Astrocyte of the hippocampus (primary cell): ENCODE measurements at regions not wholly inside any gene's neighbourhood (a gene's known extent, or its start where the extent isn't known, plus 50 kb on each side); places are given as distances from the start of the nearest gene placed in this dataset.

Experiments
- DNase-seq: peaks from one replicate; pipeline ENCODE4 v3.0.0; 2011; ENCODE audit warnings: low read depth, low spot score

DNA sequence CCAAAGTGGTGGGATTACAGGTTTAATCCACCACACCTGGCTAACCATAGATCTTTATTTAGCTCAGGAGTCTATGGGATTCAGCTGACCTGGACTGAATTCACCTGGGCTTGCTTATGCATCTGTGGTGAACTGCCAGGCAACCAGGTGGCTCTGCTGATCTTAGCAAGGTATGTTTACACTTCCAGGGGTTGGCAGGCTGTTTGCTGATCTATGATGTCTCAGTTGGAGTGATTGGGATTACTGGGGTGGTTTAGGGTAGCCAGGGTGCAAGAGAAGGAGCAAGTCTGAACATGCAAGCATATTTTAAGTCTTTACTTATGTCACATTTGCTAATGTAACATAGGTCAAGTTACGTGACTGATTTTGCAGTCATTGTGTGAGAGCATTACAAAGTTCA lies 63.6 kb upstream of the JAK2 start:
- DNase-seq, result no peak

DNA sequence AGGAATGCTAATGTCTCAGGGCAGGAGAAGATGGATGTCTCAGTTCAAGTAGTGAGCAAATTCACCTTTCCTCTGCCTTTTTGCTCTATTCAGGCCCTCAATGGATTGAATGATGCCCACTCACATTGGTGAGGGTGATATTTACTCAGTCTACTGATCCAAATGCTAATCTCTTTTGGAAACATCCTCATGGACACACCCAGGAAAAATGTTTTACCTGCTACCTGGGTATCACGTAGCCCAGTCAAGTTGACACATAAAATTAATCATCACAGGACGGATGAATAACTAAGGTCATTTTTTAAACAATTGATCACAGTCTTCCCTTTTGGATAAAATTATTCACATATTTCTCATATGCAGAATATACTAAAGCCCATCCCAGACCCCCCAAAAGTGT lies 63.0 kb upstream of the JAK2 start:
- DNase-seq, result no peak

DNA sequence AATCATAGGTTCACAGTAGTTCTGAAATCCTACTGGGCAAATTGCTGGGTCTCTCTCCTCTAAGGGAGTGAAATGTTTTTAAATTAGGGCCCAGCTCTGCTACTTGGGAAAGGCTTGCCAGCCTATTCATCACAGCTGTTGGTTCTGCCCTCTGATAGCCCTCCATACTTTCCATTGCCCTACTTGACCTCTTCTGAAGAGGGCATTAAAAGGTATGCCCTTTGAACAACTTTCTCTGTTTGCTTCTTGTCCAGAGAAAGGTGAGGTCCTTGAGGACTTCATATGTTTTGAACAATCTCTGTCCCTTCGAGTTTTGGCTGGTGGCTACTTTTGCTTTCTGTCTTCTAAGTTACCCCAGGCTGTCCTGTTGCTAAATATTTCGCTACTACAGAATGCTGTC lies 62.3 kb upstream of the JAK2 start:
- no peak for DNase-seq

DNA sequence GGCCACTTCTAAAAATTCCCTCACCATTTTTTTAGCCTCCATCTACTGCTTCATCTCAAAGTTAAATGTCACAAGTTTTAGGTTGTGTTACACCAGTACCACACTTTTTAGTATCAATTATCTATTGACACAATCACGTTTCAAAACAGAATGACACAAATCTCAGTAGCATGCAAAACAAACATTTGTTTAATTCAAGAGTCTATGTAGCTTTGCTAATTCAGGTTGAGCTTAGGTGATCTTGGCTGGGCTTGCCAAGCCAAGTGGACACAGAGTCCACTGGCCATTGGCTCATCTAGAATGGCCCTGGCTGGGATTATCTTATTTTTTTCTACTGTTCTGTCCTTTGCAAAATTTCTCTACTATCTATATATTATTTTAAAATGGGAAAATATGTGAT lies 61.9 kb upstream of the JAK2 start:
- no peak for DNase-seq

DNA sequence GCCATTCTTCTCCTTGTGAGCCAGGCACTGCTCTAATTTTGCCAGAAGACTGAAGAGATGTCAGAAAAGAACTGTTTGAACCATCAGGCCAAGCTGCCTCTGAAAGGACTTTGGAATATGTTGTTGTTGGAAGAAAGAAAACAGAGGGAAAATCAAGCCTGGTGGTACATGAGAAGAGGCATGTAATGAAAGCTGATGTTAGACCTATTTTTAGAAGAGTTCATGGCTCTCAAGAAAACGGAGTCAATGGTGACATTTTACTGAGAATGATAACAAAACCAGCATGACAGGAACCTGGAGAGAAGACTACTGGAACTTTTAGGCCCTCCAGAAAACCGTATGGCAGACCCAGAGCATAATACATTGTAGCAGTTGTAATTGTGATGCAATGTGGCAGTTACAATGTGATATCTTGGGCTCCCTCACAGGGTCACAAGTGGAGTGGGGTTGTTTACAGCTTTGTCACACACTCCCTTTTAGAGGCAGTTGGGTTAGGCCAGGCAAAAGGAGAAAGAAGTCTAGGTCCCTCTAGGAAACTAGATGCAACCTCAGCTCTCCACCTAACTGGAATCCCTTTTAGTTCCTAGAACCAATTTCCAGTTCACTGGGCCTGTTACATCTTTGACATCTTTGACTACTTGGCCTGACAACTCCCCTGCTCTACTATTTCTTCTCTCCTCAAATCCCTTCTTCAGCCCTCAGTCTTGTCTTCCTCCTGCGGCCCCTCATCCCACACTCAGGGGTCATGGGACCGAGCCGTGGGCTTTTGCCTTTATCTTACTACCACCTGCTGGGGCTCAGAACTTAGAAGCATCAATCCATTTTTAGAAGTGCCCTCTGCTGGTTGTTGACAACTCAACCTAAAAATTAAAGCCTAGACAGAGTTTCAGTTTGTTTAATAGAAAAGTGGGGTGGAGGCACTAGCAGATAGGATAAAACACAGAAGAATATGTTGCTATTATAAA lies 61.2 kb upstream of the JAK2 start:
- DNase-seq, result no peak

DNA sequence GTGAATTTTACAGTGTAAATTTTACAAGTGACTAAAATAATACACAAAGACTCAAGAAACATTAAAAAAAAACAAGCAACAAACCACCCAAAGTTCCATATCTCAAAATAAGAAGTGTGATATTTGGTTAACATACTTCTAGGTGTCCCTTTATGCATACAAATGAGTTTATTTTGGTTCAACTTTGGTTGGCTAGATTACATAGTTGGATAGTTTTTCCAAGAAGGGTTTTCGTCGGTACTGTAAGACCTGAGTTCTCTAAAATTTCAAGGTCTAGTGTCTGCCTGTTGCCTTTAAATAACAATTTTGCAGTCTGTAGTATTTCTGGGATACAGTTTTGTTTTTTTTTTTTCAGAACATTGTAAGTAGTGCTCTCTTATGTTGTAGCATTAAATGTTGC lies 58.8 kb upstream of the JAK2 start:
- no peak for DNase-seq

DNA sequence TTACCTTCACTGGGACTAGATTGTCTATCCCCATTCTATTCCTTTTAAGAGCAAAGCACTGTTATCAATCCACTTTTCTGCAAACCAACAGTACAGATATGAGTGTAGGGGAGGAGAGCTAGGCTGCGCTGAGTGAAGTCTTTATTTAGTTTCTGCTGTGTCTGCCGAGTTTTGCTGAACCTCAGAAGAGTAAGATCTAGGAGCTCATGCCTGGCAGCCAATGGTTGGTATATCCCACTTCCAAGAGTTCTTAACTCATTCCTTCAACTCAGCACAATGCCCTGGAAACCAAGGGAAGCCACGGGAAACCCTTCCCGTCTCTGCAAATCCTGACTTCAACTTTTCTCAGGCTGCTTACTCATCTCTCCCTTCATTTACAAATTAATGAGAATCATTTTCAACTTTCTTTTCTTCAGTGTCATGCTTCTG lies 58.0 kb upstream of the JAK2 start:
- no peak for DNase-seq

DNA sequence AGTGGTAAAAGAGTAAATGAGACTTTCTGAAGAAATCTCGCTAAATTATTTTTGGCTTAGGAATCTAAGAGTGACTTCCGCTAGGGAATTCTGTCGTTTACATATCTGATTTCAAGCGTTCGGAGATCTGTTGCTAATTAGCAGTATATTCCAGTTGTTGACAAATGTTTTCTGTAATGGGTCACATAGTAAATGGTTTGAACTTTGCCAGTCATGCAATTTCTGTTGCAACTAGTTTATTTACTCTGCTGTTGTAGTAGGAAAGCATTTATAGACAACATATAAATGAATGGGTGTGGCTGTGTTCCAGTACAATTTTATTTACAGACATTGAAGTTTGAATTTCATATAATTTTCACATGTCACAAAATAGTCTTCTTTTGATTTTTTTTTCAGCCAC lies 57.4 kb upstream of the JAK2 start:
- no peak for DNase-seq

DNA sequence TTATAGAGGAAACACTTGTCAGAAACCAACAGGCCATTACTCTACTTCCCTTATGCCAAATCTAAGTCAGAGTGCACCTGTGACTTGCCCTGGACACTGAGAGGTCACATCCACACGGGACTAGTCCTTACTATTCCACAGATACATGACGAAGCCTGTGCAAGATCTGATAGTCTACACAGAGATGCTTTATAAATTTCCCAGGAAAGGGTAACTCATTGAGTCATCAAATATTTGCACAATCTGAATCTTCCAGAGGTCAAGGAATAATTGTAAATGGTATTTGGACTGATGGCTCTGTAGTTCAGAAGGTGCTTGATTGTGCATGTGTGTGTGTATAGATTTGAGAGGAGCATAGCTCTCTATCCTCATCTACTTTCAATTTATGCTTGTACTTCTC lies 55.2 kb upstream of the JAK2 start:
- DNase-seq, result no peak

GRCh38 chr9:4932681-4933080 lies 52.4 kb upstream of the JAK2 start:
- DNase-seq, result no peak

DNA sequence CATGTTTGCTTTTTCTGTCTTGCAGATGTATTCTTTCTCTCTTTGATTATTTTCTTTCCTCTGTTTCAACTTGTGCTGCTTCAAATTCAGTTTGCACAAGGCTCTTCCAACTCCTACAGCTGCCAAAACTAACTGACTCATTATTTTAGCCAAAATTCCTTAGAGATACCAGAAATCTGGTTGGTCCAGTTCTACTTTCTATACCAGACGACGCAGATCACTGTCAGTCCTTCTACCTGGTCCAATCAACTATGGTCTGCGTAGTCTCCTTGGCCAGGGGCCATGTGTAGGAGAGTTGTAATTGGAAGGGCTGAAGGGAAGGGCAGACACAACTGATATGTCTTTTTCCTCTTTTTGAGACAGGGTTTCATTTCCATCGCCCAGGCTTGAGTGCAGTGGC lies 51.9 kb upstream of the JAK2 start:
- no peak for DNase-seq

DNA sequence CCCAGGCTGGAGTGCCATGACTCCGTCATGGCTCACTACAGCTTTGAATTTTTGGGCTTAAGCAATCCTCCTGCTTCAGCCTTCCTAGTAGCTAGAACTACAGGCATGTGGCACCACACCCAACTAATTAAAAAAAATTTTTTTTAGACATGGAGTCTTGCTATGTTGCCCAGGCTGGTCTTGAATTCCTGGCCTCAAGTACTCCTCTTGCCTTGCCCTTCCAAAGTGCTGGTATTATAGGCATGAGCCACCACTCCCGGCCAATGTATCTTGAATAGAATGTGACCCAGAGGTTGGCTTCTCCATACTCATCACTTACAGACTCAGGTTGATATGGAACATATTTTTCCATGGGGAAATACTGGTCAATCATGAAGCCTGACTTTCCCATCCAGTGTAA lies 51.2 kb upstream of the JAK2 start:
- no peak for DNase-seq

DNA sequence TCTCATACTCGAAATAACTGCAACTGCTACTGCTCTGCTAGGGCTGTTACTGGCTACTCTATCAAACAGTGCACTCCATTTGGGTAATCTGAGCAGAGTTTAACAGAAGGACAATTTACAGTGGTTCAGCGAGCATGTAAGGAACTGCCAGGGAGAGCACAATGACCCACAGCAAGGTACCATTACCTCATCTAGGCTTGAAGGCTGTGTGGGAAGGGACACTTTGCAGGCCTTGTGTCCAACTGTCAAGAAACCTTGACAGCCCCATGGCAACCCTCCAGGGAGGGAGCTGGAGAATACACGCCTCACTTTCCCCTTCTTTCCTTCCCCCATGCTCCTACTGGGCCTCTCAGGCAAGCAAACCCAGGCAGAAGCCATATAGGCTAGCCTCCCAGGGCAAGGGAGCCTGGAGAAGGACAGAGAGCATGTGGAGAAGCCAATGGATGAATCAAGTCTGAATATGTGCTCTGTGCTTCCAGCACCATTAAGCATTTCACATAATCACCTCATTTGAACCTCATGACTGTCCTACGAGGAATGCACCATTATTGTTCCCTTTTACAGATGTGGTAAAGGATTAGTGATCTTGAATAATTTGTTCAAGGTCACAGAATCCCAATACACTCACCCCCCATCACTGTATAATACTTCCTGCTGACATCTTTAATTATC lies 49.9 kb upstream of the JAK2 start:
- DNase-seq, result peak; percentile 42
